WI38 (cell line): ENCODE measurements at regions not wholly inside any gene's neighbourhood (a gene's known extent, or its start where the extent isn't known, plus 50 kb on each side); places are given as distances from the start of the nearest gene placed in this dataset.

ENCODE experiments used
- H3K4me3 ChIP-seq: 2 replicates; pipeline ENCODE4 v1.5.1; 2011; ENCODE audit warnings: low read depth, mild to moderate bottlenecking, control low read depth, low read length
- CTCF ChIP-seq: IDR thresholded peaks from 2 replicates; pipeline ENCODE4 v1.5.1; 2012; ENCODE audit warnings: low read depth, mild to moderate bottlenecking, control low read depth, low read length

GRCh38 chr14:97013878-97014277 is 216.7 kb downstream of the VRK1 start:
- TF ChIP-seq CTCF, result no peak
- H3K4me3 ChIP-seq, result no peak overlapping the region

- TF ChIP-seq CTCF, result no peak
- H3K4me3 ChIP-seq, result no peak overlapping the region
Measured at GRCh38 chr14:97021001-97021400, 223.8 kb downstream of the VRK1 start.

GRCh38 chr14:97021571-97022168 is 224.5 kb downstream of the VRK1 start:
- H3K4me3 ChIP-seq, result no peak overlapping the region
- TF ChIP-seq CTCF, result no peak

- no peak overlapping the region for H3K4me3 ChIP-seq
- TF ChIP-seq CTCF, result no peak
Measured at GRCh38 chr14:97022741-97023140, 225.6 kb downstream of the VRK1 start.

- H3K4me3 ChIP-seq, result no peak overlapping the region
- no peak for TF ChIP-seq CTCF
Measured at GRCh38 chr14:97023871-97024270, 226.7 kb downstream of the VRK1 start.

GRCh38 chr14:97024300-97024699 is 227.1 kb downstream of the VRK1 start:
- TF ChIP-seq CTCF, result no peak
- no peak overlapping the region for H3K4me3 ChIP-seq

- H3K4me3 ChIP-seq, result no peak overlapping the region
- no peak for TF ChIP-seq CTCF
Measured at GRCh38 chr14:97025722-97026121, 228.5 kb downstream of the VRK1 start.
